Right atrium auricular region (tissue), 2 donors: ENCODE measurements at regions not wholly inside any gene's neighbourhood (a gene's known extent, or its start where the extent isn't known, plus 50 kb on each side); places are given as distances from the start of the nearest gene placed in this dataset.
A peak's percentile ranks its signal among the peaks of the same experiment; 100 is the strongest.

Experiments
- DNase-seq: peaks from one replicate; pipeline ENCODE4 v3.0.0-alpha.2; 2019; ENCODE audit warnings: low spot score
- H3K27ac ChIP-seq, 2 donors: fragments of 200-600 bp; sonication (generic); 1 replicate in 1 of 2; 2 replicates in 1 of 2; pipeline ENCODE4 v1.5.1; 2016 to 2019
- H3K27me3 ChIP-seq, 2 donors: fragments of 200-600 bp; sonication (generic); one replicate each; pipeline versions ENCODE4 v1.5.1 to v1.6.0; 2017 to 2019
- H3K36me3 ChIP-seq: fragments of 200-600 bp; sonication (generic); one replicate; pipeline ENCODE4 v1.5.1; 2016
- H3K4me1 ChIP-seq, 2 donors: fragments of 200-600 bp; sonication (generic); one replicate each; pipeline versions ENCODE4 v1.5.1 to v1.6.0; 2017 to 2019
- H3K4me3 ChIP-seq, 2 donors: fragments of 200-600 bp; sonication (generic); 1 replicate in 1 of 2; 2 replicates in 1 of 2; pipeline ENCODE4 v1.5.1; 2017 to 2019; ENCODE audit warnings: mild to moderate bottlenecking in 1 of 2, moderate library complexity in 1 of 2
- H3K9me3 ChIP-seq, 2 donors: fragments of 200-600 bp; sonication (generic); one replicate each; pipeline ENCODE4 v1.5.1; 2019
- CTCF ChIP-seq, 2 donors: fragments of 200-600 bp; sonication (generic); IDR thresholded peaks; one replicate each; pipeline ENCODE4 v1.5.1; 2019; ENCODE audit warnings: antibody characterized with exemption in 2 of 2

- Histone ChIP-seq H3K9me3 (no peaks in the 10 kb centered on the region), H3K4me3 (no peak overlapping the region), H3K27me3 (no peaks in the 10 kb centered on the region), H3K27ac (no peak overlapping the region), H3K4me1 (no peaks in the 10 kb centered on the region), H3K36me3 (no peaks in the 10 kb centered on the region)
- no peak for DNase-seq
- TF ChIP-seq CTCF (IDR thresholded peaks at IDR 0.05): peak in 1 of 2 donors; percentile 25
Measured at GRCh38 chrX:81414630-81415029, 212.7 kb downstream of the SH3BGRL start.
